ENCODE measurements at regions not wholly inside any gene's neighbourhood (a gene's known extent, or its start where the extent isn't known, plus 50 kb on each side); places are given as distances from the start of the nearest gene placed in this dataset.

DNA sequence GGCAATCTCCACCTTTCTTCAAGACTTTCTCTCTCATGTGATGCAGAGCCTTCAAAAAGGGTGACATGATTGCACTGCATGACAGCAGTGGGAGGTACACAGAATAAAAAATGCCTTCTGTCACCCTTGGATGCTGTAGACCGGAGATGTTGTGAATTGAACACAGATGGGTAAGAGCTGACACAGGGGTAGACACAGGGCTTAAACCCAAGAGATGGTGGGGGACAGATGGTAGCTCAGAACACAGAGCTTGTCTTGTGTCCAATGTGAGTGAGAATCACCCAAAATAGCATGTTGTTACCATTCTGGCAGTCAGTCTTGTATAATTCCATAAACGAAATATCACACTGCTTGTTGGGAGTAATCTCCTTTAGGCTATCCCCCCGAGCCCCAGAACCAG is 69.9 kb downstream of the JRKL start:
- Histone ChIP-seq H2BK15ac (ENCODE audit: low read depth, low read length) (no peak overlapping the region), H3K56ac (ENCODE audit: insufficient read length, low read depth, low read length) (no peak overlapping the region), H4K8ac (replicated peaks; ENCODE audit: insufficient read length, low read depth, low read length) (no peak overlapping the region), H3K4me2 (ENCODE audit: insufficient read depth, insufficient read length, low read length) (no peak overlapping the region), H3K79me2 (ENCODE audit: insufficient read depth, low read length) (no peaks in the 10 kb centered on the region; the same call in 1 of the 2 replicates), H2AK5ac (ENCODE audit: insufficient read length, low read length) (no peak overlapping the region), H3K79me1 (ENCODE audit: insufficient read depth, low read depth, low read length, poor library complexity, severe bottlenecking) (no peaks in the 10 kb centered on the region), H2BK12ac (ENCODE audit: insufficient read length, low read depth, low read length) (no peak overlapping the region), H3K4ac (ENCODE audit: low read depth, low read length) (no peak overlapping the region), H2AFZ (ENCODE audit: low read length) (no peak overlapping the region), H3K9me3 (ENCODE audit: control insufficient read depth, low read depth, low read length) (peaks cover 9% of the 10 kb centered on the region), H4K20me1 (ENCODE audit: control insufficient read depth, insufficient read depth, insufficient read length) (no peaks in the 10 kb centered on the region), H3K27me3 (ENCODE audit: insufficient read depth, low read length) (no peaks in the 10 kb centered on the region), H3K4me1 (ENCODE audit: insufficient read depth, low read length) (peaks cover 12% of the 10 kb centered on the region), H2BK5ac (ENCODE audit: insufficient read length, low read length) (no peak overlapping the region), H2BK120ac (ENCODE audit: low read depth, low read length, poor library complexity, severe bottlenecking) (no peak overlapping the region), H4K5ac (ENCODE audit: insufficient read length, low read depth, low read length) (no peak overlapping the region), H3K23ac (ENCODE audit: insufficient read length, low read depth, low read length) (no peak overlapping the region), H3K27ac (ENCODE audit: insufficient read length, low read depth, low read length) (no peak overlapping the region), H3K23me2 (ENCODE audit: insufficient read length, low read depth, low read length, poor library complexity, severe bottlenecking) (no peaks in the 10 kb centered on the region), H3K18ac (ENCODE audit: insufficient read length, low read depth, low read length) (no peak overlapping the region), H4K91ac (ENCODE audit: insufficient read length, low read depth, low read length) (no peak overlapping the region), H3K9ac (ENCODE audit: extremely low read depth, insufficient read length, low read length) (no peak overlapping the region), H3K14ac (ENCODE audit: insufficient read depth, low read length) (no peak overlapping the region), H3T11ph (ENCODE audit: low read length) (no peak overlapping the region), H2BK20ac (ENCODE audit: low read depth, low read length, poor library complexity, severe bottlenecking) (no peak overlapping the region)
- H3K27ac Mint-ChIP-seq = no peak overlapping the region
- H3K4me3 Mint-ChIP-seq = no peak overlapping the region
- H3K4me1 Mint-ChIP-seq = peaks cover 34 to 37% of the 10 kb centered on the region in 2 experiments
- DNase-seq = no peak
- WGBS (ENCODE audit: extremely low coverage, insufficient read length, low lambda C conversion rate) = no CpG with 5 or more reads among the region's 3 CpGs
- no peaks in the 10 kb centered on the region for H3K27me3 Mint-ChIP-seq (ENCODE audit: low read depth)
- H3K9me3 Mint-ChIP-seq = peaks cover 12 to 16% of the 10 kb centered on the region in 2 experiments
- TF ChIP-seq, protein P1, sequence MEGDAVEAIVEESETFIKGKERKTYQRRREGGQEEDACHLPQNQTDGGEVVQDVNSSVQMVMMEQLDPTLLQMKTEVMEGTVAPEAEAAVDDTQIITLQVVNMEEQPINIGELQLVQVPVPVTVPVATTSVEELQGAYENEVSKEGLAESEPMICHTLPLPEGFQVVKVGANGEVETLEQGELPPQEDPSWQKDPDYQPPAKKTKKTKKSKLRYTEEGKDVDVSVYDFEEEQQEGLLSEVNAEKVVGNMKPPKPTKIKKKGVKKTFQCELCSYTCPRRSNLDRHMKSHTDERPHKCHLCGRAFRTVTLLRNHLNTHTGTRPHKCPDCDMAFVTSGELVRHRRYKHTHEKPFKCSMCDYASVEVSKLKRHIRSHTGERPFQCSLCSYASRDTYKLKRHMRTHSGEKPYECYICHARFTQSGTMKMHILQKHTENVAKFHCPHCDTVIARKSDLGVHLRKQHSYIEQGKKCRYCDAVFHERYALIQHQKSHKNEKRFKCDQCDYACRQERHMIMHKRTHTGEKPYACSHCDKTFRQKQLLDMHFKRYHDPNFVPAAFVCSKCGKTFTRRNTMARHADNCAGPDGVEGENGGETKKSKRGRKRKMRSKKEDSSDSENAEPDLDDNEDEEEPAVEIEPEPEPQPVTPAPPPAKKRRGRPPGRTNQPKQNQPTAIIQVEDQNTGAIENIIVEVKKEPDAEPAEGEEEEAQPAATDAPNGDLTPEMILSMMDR (conservative IDR thresholded peaks at IDR 0.05) = no peak
- peaks cover 16 to 29% (median 24%) of the 10 kb centered on the region in 3 experiments for H3K36me3 Mint-ChIP-seq (ENCODE audit: insufficient read depth in 1 of 3, low read depth in 3 of 3)
